ENCODE measurements at regions not wholly inside any gene's neighbourhood (a gene's known extent, or its start where the extent isn't known, plus 50 kb on each side); places are given as distances from the start of the nearest gene placed in this dataset.
A peak's percentile ranks its signal among the peaks of the same experiment; 100 is the strongest.
"Not testable (repeated sequence)": the region's sequence is repeated elsewhere in the genome, so short reads cannot be mapped to it uniquely, and the experiment has no call there.

- TF ChIP-seq CTCF (IDR thresholded peaks at IDR 0.05; ENCODE audit: low read depth, low read length, missing control alignments): no peak
- H3K4me3 ChIP-seq (replicated peaks; ENCODE audit: low read depth, low read length): no peak overlapping the region
- DNase-seq (ENCODE audit: extremely low read depth, low read depth): no peak
Measured at GRCh38 chr4:103842076-103842475, 122.3 kb upstream of the TACR3 start.

- H3K4me3 ChIP-seq (replicated peaks; ENCODE audit: low read depth, low read length); DNase-seq (ENCODE audit: extremely low read depth, low read depth): not testable (repeated sequence)
Measured at GRCh38 chr4:103810308-103810707, 90.5 kb upstream of the TACR3 start.

DNA sequence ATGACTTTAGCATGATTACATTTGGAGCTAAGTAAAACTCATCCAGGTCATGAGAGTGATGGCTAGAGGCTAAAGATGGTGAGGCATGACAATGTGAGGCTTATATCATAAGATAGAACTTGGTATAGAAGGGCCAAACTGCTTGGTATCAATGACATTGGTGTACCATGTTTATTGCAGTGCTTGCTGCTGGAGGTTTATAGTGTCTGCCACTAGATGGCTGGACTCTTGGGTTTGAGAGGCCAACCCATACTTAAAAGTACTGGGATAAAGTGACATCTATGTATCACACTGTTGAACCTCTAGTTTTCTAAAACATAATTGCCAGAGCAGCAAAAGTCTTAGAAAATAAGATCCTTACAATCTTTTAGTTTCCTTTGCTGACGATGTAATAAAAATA, 83.0 kb upstream of the TACR3 start:
- DNase-seq (ENCODE audit: extremely low read depth, low read depth): no peak
- no peak for TF ChIP-seq CTCF (IDR thresholded peaks at IDR 0.05; ENCODE audit: low read depth, low read length, missing control alignments)
- H3K4me3 ChIP-seq (replicated peaks; ENCODE audit: low read depth, low read length): no peak overlapping the region

DNA sequence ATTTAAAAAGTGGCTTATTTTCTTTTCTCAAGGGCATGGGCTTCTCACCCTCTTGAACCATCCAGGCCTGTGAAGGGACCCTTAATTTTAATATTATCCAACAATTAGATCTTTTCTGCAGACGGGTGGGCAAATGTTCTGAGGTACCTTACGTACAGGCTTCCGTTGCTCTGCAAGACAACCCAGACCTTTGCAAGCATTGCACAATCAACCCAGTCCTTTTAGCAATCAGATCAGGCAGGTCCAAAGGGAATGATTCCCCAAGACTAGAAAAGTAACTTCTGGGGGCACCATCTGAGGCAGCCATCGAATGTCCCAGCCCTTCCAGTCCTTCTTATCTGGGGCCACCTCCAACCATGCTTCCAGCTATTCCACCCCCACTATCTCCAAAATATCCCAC, 67.3 kb upstream of the TACR3 start:
- no peak overlapping the region for H3K4me3 ChIP-seq (replicated peaks; ENCODE audit: low read depth, low read length)
- TF ChIP-seq CTCF (IDR thresholded peaks at IDR 0.05; ENCODE audit: low read depth, low read length, missing control alignments): no peak
- no peak for DNase-seq (ENCODE audit: extremely low read depth, low read depth)

- TF ChIP-seq CTCF (IDR thresholded peaks at IDR 0.05; ENCODE audit: low read depth, low read length, missing control alignments): no peak
- H3K4me3 ChIP-seq (replicated peaks; ENCODE audit: low read depth, low read length): no peak overlapping the region
- DNase-seq (ENCODE audit: extremely low read depth, low read depth): no peak
Measured at GRCh38 chr4:103786593-103786992, 66.8 kb upstream of the TACR3 start.

- peak; percentile 24 for TF ChIP-seq CTCF (IDR thresholded peaks at IDR 0.05; ENCODE audit: low read depth, low read length, missing control alignments)
- DNase-seq (ENCODE audit: extremely low read depth, low read depth): peak; percentile 4
- H3K4me3 ChIP-seq (replicated peaks; ENCODE audit: low read depth, low read length): no peak overlapping the region
Measured at GRCh38 chr4:103786014-103786413, 66.2 kb upstream of the TACR3 start.

DNA sequence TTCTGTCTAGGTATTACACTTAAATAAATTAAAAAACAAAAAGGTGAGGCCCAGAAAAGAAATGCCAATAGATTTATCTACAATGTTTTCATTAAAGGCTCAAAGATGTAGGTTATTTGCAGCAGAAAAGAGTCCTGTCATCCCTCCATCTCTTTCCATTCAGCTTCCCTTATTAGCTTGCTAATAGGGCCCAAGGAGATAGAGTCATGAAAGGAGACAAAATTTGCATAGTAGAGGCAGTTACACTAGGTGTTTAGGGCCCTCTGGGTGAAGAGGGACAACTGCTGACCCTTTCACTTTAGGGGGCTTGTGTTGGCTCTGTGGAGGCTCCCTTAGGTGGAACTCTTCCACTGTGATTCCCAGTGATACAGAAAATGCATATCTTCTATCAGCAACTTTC, 58.4 kb upstream of the TACR3 start:
- no peak overlapping the region for H3K4me3 ChIP-seq (replicated peaks; ENCODE audit: low read depth, low read length)
- DNase-seq (ENCODE audit: extremely low read depth, low read depth): no peak
- TF ChIP-seq CTCF (IDR thresholded peaks at IDR 0.05; ENCODE audit: low read depth, low read length, missing control alignments): no peak

Data from HFF-Myc (cell line).